VCaP (cell line): ENCODE measurements at regions not wholly inside any gene's neighbourhood (a gene's known extent, or its start where the extent isn't known, plus 50 kb on each side); places are given as distances from the start of the nearest gene placed in this dataset.
"Not testable (repeated sequence)": the region's sequence is repeated elsewhere in the genome, so short reads cannot be mapped to it uniquely, and the experiment has no call there.

ENCODE experiments used
- H3K27ac ChIP-seq: fragments of 450-650 bp; 2 replicates; pipeline ENCODE4 v1.5.1; 2017
- CTCF ChIP-seq: fragments of 450-650 bp; conservative IDR thresholded peaks from 2 replicates; pipeline ENCODE4 v1.5.1; 2017; ENCODE audit warnings: mild to moderate bottlenecking, moderate library complexity

GRCh38 chr2:131721163-131721562 lies 193.5 kb downstream of the CCDC74A start:
- H3K27ac ChIP-seq: not testable (repeated sequence)

GRCh38 chr2:131722256-131722655 lies 194.6 kb downstream of the CCDC74A start:
- not testable (repeated sequence) for H3K27ac ChIP-seq

- no peak for TF ChIP-seq CTCF
- H3K27ac ChIP-seq: no peak overlapping the region
Measured at GRCh38 chr2:131724019-131724418, 196.3 kb downstream of the CCDC74A start.

- not testable (repeated sequence) for H3K27ac ChIP-seq
Measured at GRCh38 chr2:131728451-131728850, 200.8 kb downstream of the CCDC74A start.

- not testable (repeated sequence) for H3K27ac ChIP-seq
Measured at GRCh38 chr2:131733530-131733929, 205.8 kb downstream of the CCDC74A start.

GRCh38 chr2:131736406-131736805 lies 208.7 kb downstream of the CCDC74A start:
- H3K27ac ChIP-seq: not testable (repeated sequence)

GRCh38 chr2:131738533-131738932 lies 210.8 kb downstream of the CCDC74A start:
- not testable (repeated sequence) for H3K27ac ChIP-seq

- not testable (repeated sequence) for H3K27ac ChIP-seq
Measured at GRCh38 chr2:131738996-131739434, 211.3 kb downstream of the CCDC74A start.

GRCh38 chr2:131753640-131754561 lies 226.2 kb downstream of the CCDC74A start:
- TF ChIP-seq CTCF: no peak
- H3K27ac ChIP-seq: no peak overlapping the region

GRCh38 chr2:131754929-131755720 lies 227.4 kb downstream of the CCDC74A start:
- TF ChIP-seq CTCF: no peak
- H3K27ac ChIP-seq: no peak overlapping the region

GRCh38 chr2:131756141-131756907 lies 228.6 kb downstream of the CCDC74A start:
- H3K27ac ChIP-seq: no peak overlapping the region
- no peak for TF ChIP-seq CTCF

GRCh38 chr2:131758941-131759340 lies 231.3 kb downstream of the CCDC74A start:
- H3K27ac ChIP-seq: not testable (repeated sequence)

- H3K27ac ChIP-seq: not testable (repeated sequence)
Measured at GRCh38 chr2:131774955-131775555, 247.4 kb downstream of the CCDC74A start.

- not testable (repeated sequence) for H3K27ac ChIP-seq
Measured at GRCh38 chr2:131775903-131776506, 248.3 kb downstream of the CCDC74A start.

GRCh38 chr2:131780446-131780845 lies 252.8 kb downstream of the CCDC74A start:
- H3K27ac ChIP-seq: not testable (repeated sequence)
